Glutamatergic neuron (in vitro differentiated cells): ENCODE measurements at regions not wholly inside any gene's neighbourhood (a gene's known extent, or its start where the extent isn't known, plus 50 kb on each side); places are given as distances from the start of the nearest gene placed in this dataset.

Experiments used
- DNase-seq: peaks from one replicate; pipeline ENCODE4 v3.0.0; 2022
- H3K27ac Mint-ChIP-seq: one replicate; pipeline ENCODE4 v1.8.0; 2020; ENCODE audit warnings: mild to moderate bottlenecking, mixed read lengths, inconsistent platforms; ENCODE audit not compliant: unreplicated experiment
- H3K27me3 Mint-ChIP-seq: one replicate; pipeline ENCODE4 v1.8.0; 2020; ENCODE audit warnings: mild to moderate bottlenecking, moderate library complexity, mixed read lengths, inconsistent platforms; ENCODE audit not compliant: unreplicated experiment
- H3K36me3 Mint-ChIP-seq: one replicate; pipeline ENCODE4 v1.8.0; 2020; ENCODE audit warnings: mild to moderate bottlenecking, mixed read lengths, inconsistent platforms; ENCODE audit not compliant: unreplicated experiment
- H3K4me1 Mint-ChIP-seq: one replicate; pipeline ENCODE4 v1.8.0; 2020; ENCODE audit warnings: mild to moderate bottlenecking, low read depth, mixed read lengths, inconsistent platforms; ENCODE audit not compliant: unreplicated experiment
- H3K4me3 Mint-ChIP-seq: one replicate; pipeline ENCODE4 v1.8.0; 2020; ENCODE audit warnings: mild to moderate bottlenecking, mixed read lengths, inconsistent platforms; ENCODE audit not compliant: unreplicated experiment
- H3K9me3 Mint-ChIP-seq: one replicate; pipeline ENCODE4 v1.8.0; 2020; ENCODE audit warnings: mild to moderate bottlenecking, moderate library complexity, mixed read lengths, inconsistent platforms; ENCODE audit not compliant: unreplicated experiment
- CTCF ChIP-seq: fragments of 200-600 bp; sonication (generic); IDR thresholded peaks from one replicate; pipeline ENCODE4 v1.5.0; 2021; ENCODE audit not compliant: partially characterized antibody, unreplicated experiment

- Mint-ChIP-seq H3K36me3 (peaks cover 18% of the 10 kb centered on the region), H3K4me1 (no peaks in the 10 kb centered on the region), H3K27me3 (peaks cover 7% of the 10 kb centered on the region), H3K4me3 (no peak overlapping the region), H3K9me3 (peaks cover 1% of the 10 kb centered on the region), H3K27ac (no peak overlapping the region)
- TF ChIP-seq CTCF: no peak
- DNase-seq: no peak
Observed at GRCh38 chr1:38341694-38342093, 295.1 kb upstream of the POU3F1 start.

DNA sequence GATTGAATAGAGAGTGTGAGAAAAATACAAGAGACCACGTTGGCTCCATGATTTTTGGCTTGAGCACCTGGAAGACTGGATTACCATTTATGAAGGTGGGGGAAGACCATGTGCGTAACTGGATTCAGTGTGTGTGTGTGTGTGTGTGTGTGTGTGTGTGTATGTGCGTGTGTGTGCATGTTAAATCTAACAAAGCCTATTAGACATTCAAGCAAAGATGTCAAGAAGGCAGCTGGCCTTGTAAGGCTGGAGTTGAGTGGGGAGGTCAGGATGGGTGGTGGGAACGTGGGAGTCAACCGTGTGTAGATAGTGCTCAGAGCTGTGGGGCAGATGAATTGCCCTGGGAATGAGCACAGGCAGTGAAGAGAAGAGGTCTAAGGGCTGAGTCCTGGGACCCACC, 293.8 kb upstream of the POU3F1 start:
- H3K27ac Mint-ChIP-seq: no peak overlapping the region
- peaks cover 3% of the 10 kb centered on the region for H3K4me1 Mint-ChIP-seq
- no peak overlapping the region for H3K4me3 Mint-ChIP-seq
- H3K27me3 Mint-ChIP-seq: peaks cover 9% of the 10 kb centered on the region
- no peak for TF ChIP-seq CTCF
- peaks cover 3% of the 10 kb centered on the region for H3K9me3 Mint-ChIP-seq
- peaks cover 8% of the 10 kb centered on the region for H3K36me3 Mint-ChIP-seq
- DNase-seq: no peak

GRCh38 chr1:38337711-38338110, 291.1 kb upstream of the POU3F1 start:
- DNase-seq: no peak
- Mint-ChIP-seq H3K4me1 (peaks cover 6% of the 10 kb centered on the region), H3K4me3 (no peak overlapping the region), H3K27ac (no peak overlapping the region), H3K36me3 (peaks cover 19% of the 10 kb centered on the region), H3K27me3 (peaks cover 8% of the 10 kb centered on the region), H3K9me3 (peaks cover 3% of the 10 kb centered on the region)
- TF ChIP-seq CTCF: no peak

GRCh38 chr1:38336961-38337360, 290.4 kb upstream of the POU3F1 start:
- DNase-seq: no peak
- H3K4me1 Mint-ChIP-seq: peaks cover 6% of the 10 kb centered on the region
- peaks cover 7% of the 10 kb centered on the region for H3K27me3 Mint-ChIP-seq
- no peak overlapping the region for H3K4me3 Mint-ChIP-seq
- peaks cover 2% of the 10 kb centered on the region for H3K9me3 Mint-ChIP-seq
- H3K27ac Mint-ChIP-seq: no peak overlapping the region
- no peak for TF ChIP-seq CTCF
- peaks cover 19% of the 10 kb centered on the region for H3K36me3 Mint-ChIP-seq

- no peak for TF ChIP-seq CTCF
- H3K27ac Mint-ChIP-seq: no peak overlapping the region
- H3K4me1 Mint-ChIP-seq: peaks cover 6% of the 10 kb centered on the region
- peaks cover 19% of the 10 kb centered on the region for H3K36me3 Mint-ChIP-seq
- H3K9me3 Mint-ChIP-seq: peaks cover 2% of the 10 kb centered on the region
- no peak for DNase-seq
- H3K4me3 Mint-ChIP-seq: no peak overlapping the region
- H3K27me3 Mint-ChIP-seq: peaks cover 7% of the 10 kb centered on the region
Observed at GRCh38 chr1:38336301-38336923, 289.8 kb upstream of the POU3F1 start.
